ENCODE measurements at regions not wholly inside any gene's neighbourhood (a gene's known extent, or its start where the extent isn't known, plus 50 kb on each side); places are given as distances from the start of the nearest gene placed in this dataset.
"Not testable (repeated sequence)": the region's sequence is repeated elsewhere in the genome, so short reads cannot be mapped to it uniquely, and the experiment has no call there.

DNA sequence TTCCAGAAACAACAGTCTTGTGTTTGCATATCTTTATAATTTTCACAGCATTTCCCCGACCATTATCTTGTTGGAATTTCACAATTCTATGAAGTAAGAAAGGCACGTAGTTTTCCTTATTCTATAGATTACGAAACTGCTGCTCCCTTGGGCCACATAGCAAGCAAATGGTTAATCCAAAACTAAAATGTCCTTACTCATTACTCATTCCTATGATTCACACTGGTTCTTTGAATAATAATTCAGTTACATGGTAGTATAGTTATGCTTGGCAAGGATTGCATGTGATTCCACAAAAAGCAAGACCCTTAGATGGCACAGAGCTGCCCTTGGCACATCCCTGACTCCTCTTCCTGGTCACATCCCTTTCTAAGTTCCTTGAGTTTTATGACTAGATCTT is 51.2 kb downstream of the OR13H1 start:
- no peak for DNase-seq

GRCh38 chrX:131607792-131608369 is 64.0 kb downstream of the OR13H1 start:
- no peak for DNase-seq

- DNase-seq = no peak
These were observed 65.6 kb downstream of the OR13H1 start for GRCh38 chrX:131609480-131609879.

DNA sequence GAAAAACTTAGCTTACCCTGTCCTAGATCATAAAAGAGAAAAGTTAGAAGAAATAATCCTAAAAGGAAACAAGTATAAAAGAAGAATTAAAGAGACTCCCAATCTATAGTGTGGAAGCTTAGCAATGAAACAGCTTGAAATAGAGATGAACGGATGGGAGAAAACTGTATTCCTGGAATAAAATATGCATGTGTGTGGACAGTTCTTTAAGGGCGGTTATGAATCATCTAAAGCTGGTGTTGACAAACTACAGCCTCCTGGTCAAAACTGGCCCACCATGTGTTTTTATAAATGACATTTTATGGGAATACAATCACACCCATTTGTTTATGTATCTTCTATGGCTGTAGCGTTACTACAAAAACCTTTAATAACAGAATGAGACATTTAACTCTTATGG is 69.4 kb downstream of the OR13H1 start:
- DNase-seq = no peak

GRCh38 chrX:131614241-131614640 is 70.4 kb downstream of the OR13H1 start:
- DNase-seq = no peak

GRCh38 chrX:131617182-131617581 is 73.3 kb downstream of the OR13H1 start:
- DNase-seq = no peak

DNA sequence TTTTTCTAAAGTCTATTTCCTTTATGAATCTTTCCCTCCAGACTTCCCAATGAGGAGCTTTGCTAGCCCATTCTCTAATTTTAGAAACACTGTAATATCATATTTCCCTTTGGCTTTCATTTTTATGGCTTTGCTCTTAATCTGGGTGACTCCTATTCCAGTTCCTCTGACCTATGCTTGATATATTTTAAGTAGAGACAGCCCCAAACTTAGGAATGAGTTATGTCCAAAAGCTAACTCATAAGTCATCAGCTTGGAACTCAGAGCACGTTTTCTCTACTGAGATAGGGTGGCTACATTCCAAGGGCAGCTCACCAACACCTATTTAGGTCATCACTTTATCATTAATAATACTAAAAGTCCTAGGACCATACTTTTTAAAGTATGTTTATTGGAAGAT is 77.8 kb downstream of the OR13H1 start:
- DNase-seq = no peak

DNA sequence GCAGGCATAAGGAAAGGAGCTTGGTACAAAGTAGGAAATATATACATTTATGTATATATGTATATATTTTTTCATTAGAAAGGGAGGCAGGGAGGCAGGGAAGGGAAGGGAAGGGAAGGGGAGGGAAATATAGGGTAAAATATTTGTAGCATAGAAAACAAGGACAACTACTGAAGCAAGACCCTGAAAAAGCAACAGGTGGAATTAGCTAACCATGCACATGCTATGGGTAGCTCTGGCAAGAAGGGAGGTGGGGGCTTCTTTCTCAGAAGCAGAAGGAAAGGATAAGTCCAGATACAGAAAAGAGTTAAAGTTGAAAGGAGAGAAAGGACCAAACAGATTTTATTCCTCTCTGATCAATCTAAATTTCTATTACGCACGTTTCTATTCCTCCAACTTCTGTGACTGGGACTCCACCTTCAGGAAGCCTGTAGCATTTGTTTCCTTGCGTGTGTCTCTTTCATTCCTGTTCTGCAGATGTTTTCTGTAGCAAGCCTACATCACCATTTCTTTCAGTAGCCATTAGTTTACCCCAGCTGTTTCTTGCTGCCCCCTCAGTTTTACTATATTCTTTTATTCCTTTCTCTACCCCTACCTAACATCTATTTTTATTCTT is 82.9 kb downstream of the OR13H1 start:
- DNase-seq = peak; percentile 38

- DNase-seq = no peak
These were observed 86.7 kb downstream of the OR13H1 start for GRCh38 chrX:131630534-131630933.

GRCh38 chrX:131633285-131633917 is 89.5 kb downstream of the OR13H1 start:
- DNase-seq = peak; percentile 42

- DNase-seq = no peak
These were observed 91.0 kb downstream of the OR13H1 start for GRCh38 chrX:131634900-131635299.

- DNase-seq = no peak
These were observed 102.2 kb downstream of the OR13H1 start for GRCh38 chrX:131646106-131646505.

DNA sequence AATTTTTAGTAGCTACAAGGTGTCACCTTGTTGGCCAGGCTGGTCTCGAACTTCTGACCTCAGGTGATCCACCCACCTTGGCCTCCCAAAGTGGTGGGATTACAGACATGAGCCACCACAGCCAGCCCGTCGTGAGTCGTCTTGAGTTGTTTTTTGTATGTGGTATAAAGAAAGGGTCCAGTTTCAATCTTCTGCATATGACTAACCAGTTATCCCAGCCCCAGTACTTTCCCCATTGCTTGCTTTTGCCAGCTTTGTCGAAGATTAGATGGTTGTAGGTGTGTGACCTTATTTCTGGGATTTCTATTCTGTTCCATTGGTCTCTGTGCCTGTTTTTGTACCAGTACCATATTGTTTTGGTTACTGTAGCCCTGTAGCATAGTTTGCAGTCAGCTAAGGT is 105.9 kb downstream of the OR13H1 start:
- DNase-seq = no peak

DNA sequence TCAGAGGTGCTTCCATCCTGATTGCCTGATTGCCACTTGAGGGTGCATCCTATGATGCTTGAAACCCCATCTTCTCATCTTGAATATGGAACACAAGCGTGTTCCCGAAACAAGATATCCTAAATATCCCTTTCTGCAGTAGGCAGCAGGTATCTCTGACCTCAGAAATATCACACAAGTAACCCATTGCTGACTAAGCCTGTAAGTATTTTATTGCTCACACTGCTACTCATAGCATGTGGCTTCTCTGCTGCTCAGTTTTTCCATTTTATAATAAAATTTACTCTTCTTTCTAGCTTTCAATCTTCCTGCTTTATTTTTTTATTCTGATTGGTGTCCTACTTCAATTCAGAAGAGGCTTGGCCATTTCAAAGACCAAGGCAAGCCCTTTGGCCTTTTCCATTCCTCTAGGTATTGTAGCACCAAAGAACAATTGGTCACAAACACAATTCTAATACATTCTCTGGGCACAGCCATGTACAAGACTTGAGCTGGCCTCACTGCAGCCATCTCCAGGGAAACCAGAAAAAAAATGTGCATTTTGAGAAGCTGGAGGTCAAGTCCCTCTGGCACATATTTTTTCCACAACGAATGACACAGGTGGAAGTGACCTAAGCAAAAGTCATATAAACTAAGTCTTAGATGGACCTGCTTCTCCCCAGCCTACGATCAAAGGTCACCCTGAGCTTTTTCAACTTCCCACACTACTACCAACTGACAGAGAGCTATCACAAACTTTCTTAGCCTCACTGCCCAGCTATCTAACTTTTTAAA is 107.0 kb downstream of the OR13H1 start:
- DNase-seq = no peak

DNA sequence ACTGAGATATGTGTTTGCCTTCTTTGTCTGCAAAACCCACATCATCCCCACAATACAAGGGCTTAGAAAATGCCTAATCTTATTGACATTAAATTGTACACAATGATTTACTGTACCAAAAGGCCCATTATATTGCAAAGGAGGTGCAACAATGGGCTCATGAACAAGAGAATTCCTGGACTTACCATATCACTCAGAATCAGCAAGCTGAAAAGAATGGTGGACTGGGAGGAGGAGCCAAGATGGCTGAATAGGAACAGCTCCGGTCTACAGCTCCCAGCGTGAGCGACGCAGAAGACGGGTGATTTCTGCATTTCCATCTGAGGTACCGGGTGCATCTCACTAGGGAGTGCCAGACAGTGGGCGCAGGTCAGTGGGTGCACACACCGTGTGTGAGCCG is 119.9 kb downstream of the OR13H1 start:
- peak; percentile 20 for DNase-seq

DNA sequence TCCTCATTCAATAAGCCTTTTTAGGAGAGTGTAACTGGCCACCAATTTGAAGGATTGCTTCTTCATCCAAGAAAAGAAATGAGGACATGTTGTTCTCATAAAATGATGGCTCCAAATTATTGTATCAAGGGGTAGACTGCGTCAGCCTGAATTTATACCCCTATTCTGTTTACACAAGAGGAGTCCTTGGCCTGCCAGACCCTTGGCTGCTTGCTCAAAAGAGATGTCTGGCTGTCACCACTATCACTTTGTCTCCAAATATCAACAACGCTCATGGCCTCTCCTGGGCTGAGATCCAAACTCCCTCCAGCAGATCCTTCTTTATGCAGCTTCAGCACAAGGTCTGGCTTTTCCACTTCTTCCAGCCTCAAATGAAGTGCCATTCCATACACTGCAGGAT is 127.9 kb downstream of the OR13H1 start:
- no peak for DNase-seq

DNA sequence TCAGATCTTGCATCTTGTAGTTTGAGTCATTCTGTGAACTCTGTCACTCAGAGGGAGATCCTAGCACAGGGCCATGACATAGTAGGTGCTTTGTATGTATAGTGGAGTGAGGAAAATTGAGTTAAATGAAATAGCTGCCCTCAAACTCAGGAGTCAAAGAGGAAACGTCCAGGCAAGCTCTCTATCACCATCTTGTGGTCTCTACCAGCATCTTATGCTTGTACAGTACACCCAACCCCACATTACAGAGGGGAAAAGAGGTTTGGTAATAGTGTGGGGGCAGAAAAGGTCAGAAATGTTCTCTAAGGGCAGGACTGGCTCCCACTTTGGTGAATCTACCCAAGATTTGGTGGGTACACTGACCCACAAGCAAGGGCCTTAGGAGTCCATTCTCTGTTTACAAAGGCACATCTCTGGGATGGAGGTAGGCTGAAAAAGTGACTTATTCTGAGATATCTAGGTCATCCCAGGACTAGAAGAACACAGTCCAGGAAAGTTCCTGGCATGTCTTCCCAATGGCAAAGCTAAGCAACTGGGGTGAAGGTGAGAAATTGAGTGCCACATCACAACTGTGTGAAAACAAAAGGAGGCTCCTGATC is 131.8 kb downstream of the OR13H1 start:
- peak; percentile 34 for DNase-seq

GRCh38 chrX:131677655-131678628 is 134.1 kb downstream of the OR13H1 start:
- peak; percentile 18 for DNase-seq

DNA sequence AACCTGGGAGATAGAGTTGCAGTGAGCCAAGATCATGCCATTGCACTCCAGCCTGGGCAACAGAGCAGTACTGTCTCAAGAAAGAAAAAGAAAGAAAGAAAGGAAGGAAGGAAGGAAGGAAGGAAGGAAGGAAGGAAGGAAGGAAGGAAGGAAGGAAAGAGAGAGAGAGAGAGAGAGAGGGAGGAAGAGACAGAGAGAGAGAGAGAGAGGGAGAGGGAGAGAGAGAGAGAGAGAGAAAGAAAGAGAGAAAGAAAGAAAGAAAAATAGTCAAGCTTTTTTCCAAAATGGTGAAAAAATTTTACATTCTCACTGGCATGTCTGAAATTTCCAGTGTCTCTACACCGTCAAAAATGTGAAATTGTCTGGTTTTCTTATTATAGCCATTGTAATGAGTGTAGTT is 138.9 kb downstream of the OR13H1 start:
- not testable (repeated sequence) for DNase-seq

DNA sequence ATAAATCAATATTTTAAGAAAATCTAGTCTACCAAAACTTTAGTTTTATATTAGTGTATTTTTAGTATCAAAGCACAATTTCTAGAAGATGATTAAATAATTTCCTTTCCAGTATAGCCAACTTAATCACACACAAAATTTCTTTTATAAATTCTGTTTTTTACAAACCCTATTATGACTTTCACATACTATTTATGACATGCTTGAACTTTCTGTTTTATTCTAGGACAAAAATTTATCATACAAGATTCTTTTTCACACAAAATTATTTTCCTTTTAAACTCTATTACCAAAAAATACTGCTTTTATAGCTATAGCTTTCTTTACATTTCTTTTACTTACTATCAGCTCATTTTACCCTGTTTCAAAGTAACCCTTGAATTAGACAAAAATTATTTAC is 149.5 kb downstream of the OR13H1 start:
- no peak for DNase-seq

- not testable (repeated sequence) for DNase-seq
These were observed 153.1 kb downstream of the OR13H1 start for GRCh38 chrX:131696989-131697388.

- DNase-seq = no peak
These were observed 159.8 kb downstream of the OR13H1 start for GRCh38 chrX:131703646-131704045.

All from NCI-H748 treated with DMSO at 0.1 percent for 48 hours (cell line).